ENCODE measurements at regions not wholly inside any gene's neighbourhood (a gene's known extent, or its start where the extent isn't known, plus 50 kb on each side); places are given as distances from the start of the nearest gene placed in this dataset.

DNA sequence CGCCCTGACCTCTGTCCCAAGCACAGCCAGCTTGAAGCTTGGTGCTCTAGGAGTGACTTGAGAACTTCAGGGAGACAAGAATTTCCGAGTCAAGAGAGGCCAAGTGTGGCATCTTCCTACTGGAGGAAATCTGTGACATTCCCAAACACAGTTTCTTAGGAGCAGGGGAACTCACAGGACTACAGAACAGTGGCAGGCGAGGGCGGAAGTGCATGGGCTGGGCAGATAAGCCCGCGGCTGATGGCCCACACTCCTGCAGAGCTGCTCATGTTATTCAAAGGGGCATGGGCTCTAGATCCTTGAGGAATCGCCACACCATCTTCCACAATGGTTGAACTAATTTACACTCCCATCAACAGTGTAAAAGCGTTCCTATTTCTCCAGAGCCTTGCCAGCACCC, 168.8 kb downstream of the KATNAL1 start:
- no peaks in the 10 kb centered on the region for H3K4me1 ChIP-seq (ENCODE audit: insufficient read depth, low read length)
- no peak overlapping the region for H3K4me3 ChIP-seq (ENCODE audit: low read length)
- H3K27ac ChIP-seq (ENCODE audit: low read length): no peak overlapping the region
- H3K27me3 ChIP-seq (ENCODE audit: insufficient read depth, low read length): peaks cover under 1% of the 10 kb centered on the region; the same call in 1 of the 2 replicates
- H3K9me3 ChIP-seq (ENCODE audit: insufficient read depth, low read depth, low read length): no peaks in the 10 kb centered on the region
- no peak overlapping the region for H3K9ac ChIP-seq (ENCODE audit: low read depth, low read length)
- no peaks in the 10 kb centered on the region for H3K36me3 ChIP-seq (ENCODE audit: insufficient read depth, low read depth, low read length)

DNA sequence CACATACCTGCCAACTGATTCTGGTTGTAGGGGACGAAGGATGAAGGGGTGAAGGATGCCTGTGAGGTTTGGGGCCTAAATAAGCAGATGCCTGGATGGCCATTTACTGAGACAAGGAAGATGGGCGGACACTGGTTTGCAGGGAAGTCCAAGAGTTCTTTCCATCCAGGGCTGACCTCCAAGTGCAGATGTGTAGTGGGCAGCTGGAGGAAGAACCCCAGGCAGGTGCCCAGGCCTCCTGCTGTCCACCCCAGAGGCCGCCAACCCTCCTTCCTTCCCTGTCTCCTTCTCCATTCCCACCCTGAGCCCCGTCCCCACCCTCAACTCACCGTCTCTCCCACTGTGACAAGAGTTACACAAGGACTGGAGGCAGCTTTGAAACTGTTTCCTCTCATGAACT, 171.5 kb downstream of the KATNAL1 start:
- Histone ChIP-seq H3K4me1 (ENCODE audit: insufficient read depth, low read length) (no peaks in the 10 kb centered on the region), H3K27me3 (ENCODE audit: insufficient read depth, low read length) (peaks cover 9% of the 10 kb centered on the region; the same call in 1 of the 2 replicates), H3K9ac (ENCODE audit: low read depth, low read length) (no peak overlapping the region), H3K36me3 (ENCODE audit: insufficient read depth, low read depth, low read length) (no peaks in the 10 kb centered on the region), H3K9me3 (ENCODE audit: insufficient read depth, low read depth, low read length) (no peaks in the 10 kb centered on the region), H3K27ac (ENCODE audit: low read length) (no peak overlapping the region), H3K4me3 (ENCODE audit: low read length) (no peak overlapping the region)

DNA sequence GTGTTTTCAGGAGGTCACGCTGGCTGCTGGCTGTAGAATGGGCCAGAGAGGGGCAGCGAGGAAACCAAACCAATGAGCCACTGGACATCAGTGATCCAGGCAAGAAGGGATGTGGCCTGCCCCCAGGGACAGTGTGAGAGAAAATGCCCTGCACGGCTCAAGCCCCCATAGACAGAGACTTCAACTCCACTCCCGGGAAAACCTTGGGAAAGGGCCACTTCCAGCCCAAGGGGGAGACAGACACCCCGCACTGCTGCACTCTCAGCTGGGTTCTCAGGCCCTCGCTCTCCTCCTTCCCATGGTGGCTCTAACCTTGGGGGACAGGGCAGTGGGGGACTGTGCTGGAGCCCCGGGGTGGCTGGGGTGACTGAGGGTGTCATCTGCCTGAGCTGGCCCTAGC, 172.0 kb downstream of the KATNAL1 start:
- Histone ChIP-seq H3K27ac (ENCODE audit: low read length) (no peak overlapping the region), H3K9ac (ENCODE audit: low read depth, low read length) (no peak overlapping the region), H3K36me3 (ENCODE audit: insufficient read depth, low read depth, low read length) (no peaks in the 10 kb centered on the region), H3K4me3 (ENCODE audit: low read length) (no peak overlapping the region), H3K4me1 (ENCODE audit: insufficient read depth, low read length) (no peaks in the 10 kb centered on the region), H3K9me3 (ENCODE audit: insufficient read depth, low read depth, low read length) (no peaks in the 10 kb centered on the region), H3K27me3 (ENCODE audit: insufficient read depth, low read length) (peaks cover 9% of the 10 kb centered on the region; the same call in 1 of the 2 replicates)

DNA sequence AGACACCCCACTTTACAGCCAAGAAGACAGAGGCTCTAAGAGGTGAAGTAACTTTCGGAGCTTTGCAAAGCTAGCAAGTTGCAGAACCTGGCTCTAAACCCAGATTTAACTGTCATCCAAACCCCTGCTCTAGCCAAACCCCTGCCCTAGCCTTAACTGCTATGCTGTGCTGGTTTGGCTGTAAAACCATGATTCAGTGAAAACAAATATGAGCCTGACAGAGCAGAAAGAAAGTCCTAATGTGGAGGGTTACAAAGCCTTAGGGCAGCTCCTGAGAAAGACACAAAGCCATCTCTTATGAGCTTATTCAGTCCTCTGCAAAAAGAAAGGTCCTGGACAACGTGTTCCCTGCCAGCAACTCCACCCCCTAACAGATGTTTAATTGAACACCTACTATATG, 172.8 kb downstream of the KATNAL1 start:
- Histone ChIP-seq H3K36me3 (ENCODE audit: insufficient read depth, low read depth, low read length) (no peaks in the 10 kb centered on the region), H3K27ac (ENCODE audit: low read length) (no peak overlapping the region), H3K9ac (ENCODE audit: low read depth, low read length) (no peak overlapping the region), H3K4me3 (ENCODE audit: low read length) (no peak overlapping the region), H3K27me3 (ENCODE audit: insufficient read depth, low read length) (peaks cover 9% of the 10 kb centered on the region; the same call in 1 of the 2 replicates), H3K9me3 (ENCODE audit: insufficient read depth, low read depth, low read length) (no peaks in the 10 kb centered on the region), H3K4me1 (ENCODE audit: insufficient read depth, low read length) (no peaks in the 10 kb centered on the region)

DNA sequence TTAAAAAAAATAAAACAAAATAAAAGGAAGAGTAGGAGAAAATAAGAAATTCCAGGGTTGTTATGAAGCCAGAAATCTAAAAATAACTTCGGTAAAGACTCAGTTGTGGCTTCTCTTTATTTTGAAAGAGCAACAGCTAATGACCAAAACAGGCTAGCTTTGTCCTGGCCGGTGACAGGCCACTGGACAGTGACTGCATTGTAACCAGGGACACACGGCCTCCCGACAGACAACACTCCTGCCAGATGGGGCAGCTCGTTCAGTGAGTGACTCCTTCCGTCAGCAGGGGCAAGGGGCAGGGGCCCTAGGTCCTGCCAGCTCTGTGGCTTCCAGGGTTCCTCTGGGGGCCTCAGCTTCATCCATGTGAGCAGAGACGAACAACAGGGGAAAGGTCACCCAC, 173.4 kb downstream of the KATNAL1 start:
- Histone ChIP-seq H3K9ac (ENCODE audit: low read depth, low read length) (no peak overlapping the region), H3K4me3 (ENCODE audit: low read length) (no peak overlapping the region), H3K36me3 (ENCODE audit: insufficient read depth, low read depth, low read length) (no peaks in the 10 kb centered on the region), H3K4me1 (ENCODE audit: insufficient read depth, low read length) (no peaks in the 10 kb centered on the region), H3K27me3 (ENCODE audit: insufficient read depth, low read length) (peaks cover 9% of the 10 kb centered on the region; the same call in 1 of the 2 replicates), H3K27ac (ENCODE audit: low read length) (no peak overlapping the region), H3K9me3 (ENCODE audit: insufficient read depth, low read depth, low read length) (no peaks in the 10 kb centered on the region)

DNA sequence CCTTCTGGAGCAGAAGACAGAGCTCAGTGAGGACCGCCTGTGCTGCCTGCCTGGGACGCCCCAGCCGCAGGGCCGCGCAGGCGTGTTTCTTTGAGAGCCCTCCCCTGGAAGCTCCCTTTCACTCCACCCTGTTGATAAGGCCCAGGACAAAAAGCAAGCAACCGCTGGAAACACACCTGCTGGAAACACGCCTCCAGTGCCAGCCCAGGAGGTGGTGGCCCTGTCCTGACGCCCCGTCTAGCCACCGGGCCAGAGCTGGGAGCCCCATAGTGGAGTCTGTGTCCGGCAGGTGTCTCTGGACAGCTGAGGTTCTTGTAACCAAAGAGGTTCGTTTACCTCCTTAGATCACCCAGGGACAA, 173.8 kb downstream of the KATNAL1 start:
- Histone ChIP-seq H3K27ac (ENCODE audit: low read length) (no peak overlapping the region), H3K9me3 (ENCODE audit: insufficient read depth, low read depth, low read length) (no peaks in the 10 kb centered on the region), H3K4me3 (ENCODE audit: low read length) (no peak overlapping the region), H3K36me3 (ENCODE audit: insufficient read depth, low read depth, low read length) (no peaks in the 10 kb centered on the region), H3K4me1 (ENCODE audit: insufficient read depth, low read length) (no peaks in the 10 kb centered on the region), H3K27me3 (ENCODE audit: insufficient read depth, low read length) (peaks cover 9% of the 10 kb centered on the region; the same call in 1 of the 2 replicates), H3K9ac (ENCODE audit: low read depth, low read length) (no peak overlapping the region)

DNA sequence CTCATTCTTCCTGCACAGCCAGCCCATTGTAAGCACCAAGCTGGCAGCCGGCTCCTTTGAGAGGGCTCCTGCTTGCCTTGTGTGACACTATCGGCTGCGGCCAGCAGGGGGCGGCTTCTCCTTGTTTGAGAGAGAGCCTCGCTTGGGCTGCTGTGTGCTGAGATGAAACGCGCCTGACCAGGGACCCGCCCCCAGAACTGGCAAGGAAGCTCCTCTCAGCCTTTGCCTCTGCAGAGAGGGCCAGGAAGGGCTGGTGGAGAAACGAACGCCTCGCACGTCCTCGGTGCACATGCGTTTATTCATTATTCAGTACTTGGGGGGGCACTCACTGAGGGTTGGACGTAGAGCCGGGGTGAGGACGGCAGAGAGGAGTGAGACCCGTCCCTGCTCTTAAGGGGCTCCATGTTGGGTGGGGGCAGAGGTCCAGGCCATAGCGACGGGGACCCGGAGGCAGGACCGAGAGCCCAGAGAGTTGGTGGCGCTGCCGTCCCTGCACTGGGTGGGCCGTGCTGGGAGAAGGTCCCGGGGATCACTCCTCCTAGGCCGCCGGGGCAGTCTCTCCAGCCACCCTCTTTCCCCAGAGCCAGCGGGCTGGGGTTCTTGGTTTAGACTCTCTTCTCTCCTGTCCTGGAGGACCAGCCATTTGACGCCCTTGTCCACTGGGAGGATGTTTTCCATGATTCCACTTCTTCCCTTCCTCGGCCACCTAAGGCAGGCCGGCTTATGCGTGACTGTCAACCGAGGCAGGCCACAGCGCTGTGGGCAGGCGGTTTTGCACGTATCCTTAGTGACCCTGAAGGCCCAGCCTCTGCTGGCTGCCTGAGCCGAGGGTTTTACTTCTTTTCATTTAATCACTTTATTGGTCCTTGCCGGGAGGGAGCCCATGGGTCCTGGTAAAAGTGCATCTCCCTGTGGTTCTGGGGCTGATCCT, 174.5 kb downstream of the KATNAL1 start:
- Histone ChIP-seq H3K9me3 (ENCODE audit: insufficient read depth, low read depth, low read length) (no peaks in the 10 kb centered on the region), H3K27me3 (ENCODE audit: insufficient read depth, low read length) (peaks cover 9% of the 10 kb centered on the region; the same call in 1 of the 2 replicates), H3K4me3 (ENCODE audit: low read length) (no peak overlapping the region), H3K27ac (ENCODE audit: low read length) (no peak overlapping the region), H3K4me1 (ENCODE audit: insufficient read depth, low read length) (no peaks in the 10 kb centered on the region), H3K9ac (ENCODE audit: low read depth, low read length) (no peak overlapping the region), H3K36me3 (ENCODE audit: insufficient read depth, low read depth, low read length) (no peaks in the 10 kb centered on the region)

DNA sequence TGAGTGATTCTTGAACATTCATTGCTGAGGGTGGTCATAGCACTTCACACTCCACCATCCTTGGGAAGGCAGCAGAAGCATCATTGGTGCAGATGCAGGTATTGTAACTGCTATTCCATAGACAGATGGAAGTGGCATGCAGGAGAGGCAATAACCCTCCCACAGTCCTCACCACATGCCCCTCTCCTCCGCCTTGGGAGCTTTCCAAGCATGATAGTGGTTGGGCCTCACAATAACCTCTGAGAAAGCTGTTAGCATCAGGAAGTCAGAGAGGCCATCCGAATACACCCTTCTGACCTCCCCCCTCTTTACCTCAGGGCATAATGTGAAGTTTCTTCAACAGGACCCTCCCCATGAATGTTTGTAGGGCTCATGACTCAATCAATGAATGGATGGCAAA, 177.9 kb downstream of the KATNAL1 start:
- H3K36me3 ChIP-seq (ENCODE audit: insufficient read depth, low read depth, low read length): no peaks in the 10 kb centered on the region
- H3K9ac ChIP-seq (ENCODE audit: low read depth, low read length): no peak overlapping the region
- no peaks in the 10 kb centered on the region for H3K9me3 ChIP-seq (ENCODE audit: insufficient read depth, low read depth, low read length)
- H3K27ac ChIP-seq (ENCODE audit: low read length): no peak overlapping the region
- peaks cover 9% of the 10 kb centered on the region; the same call in 1 of the 2 replicates for H3K27me3 ChIP-seq (ENCODE audit: insufficient read depth, low read length)
- no peak overlapping the region for H3K4me3 ChIP-seq (ENCODE audit: low read length)
- no peaks in the 10 kb centered on the region for H3K4me1 ChIP-seq (ENCODE audit: insufficient read depth, low read length)

DNA sequence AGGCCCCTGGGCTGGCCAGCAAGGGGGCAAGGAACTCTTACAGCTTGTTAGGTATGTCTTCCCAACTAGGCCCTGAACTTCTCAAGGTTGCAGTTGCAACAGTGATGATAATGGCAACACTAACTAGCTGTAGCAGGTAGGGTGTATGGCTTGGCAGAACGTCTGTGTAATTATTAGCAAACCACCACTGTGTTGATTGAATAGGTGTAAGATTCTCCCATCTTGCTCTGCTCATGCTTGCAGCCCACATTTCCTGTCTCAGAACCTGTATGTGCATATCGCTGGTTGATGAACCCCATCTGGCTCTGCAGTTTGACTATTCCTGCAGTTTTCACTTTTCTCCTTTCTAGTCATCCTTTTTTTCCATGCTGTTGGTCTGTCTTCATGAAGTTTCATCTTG, 178.8 kb downstream of the KATNAL1 start:
- Histone ChIP-seq H3K36me3 (ENCODE audit: insufficient read depth, low read depth, low read length) (no peaks in the 10 kb centered on the region), H3K9ac (ENCODE audit: low read depth, low read length) (no peak overlapping the region), H3K27ac (ENCODE audit: low read length) (no peak overlapping the region), H3K27me3 (ENCODE audit: insufficient read depth, low read length) (peaks cover 9% of the 10 kb centered on the region; the same call in 1 of the 2 replicates), H3K9me3 (ENCODE audit: insufficient read depth, low read depth, low read length) (no peaks in the 10 kb centered on the region), H3K4me1 (ENCODE audit: insufficient read depth, low read length) (no peaks in the 10 kb centered on the region), H3K4me3 (ENCODE audit: low read length) (no peak overlapping the region)

DNA sequence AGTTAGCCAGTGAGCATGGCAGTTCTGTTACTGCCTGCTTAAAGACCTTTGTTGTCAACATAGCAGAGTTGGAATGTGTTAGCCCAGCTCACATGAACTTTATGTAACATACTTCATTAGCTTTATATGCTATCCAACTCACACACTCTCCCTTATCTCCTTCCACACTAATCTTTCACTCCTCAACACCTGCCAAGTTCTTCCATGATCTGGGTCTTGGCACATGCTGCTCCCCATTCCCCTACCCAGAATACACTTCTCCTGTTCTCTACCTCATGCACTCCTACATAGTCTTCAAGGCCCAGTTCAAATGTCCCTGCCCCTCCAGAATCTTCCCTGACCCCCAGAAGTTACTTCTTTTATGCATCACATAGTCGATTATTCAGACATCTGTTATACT, 179.3 kb downstream of the KATNAL1 start:
- no peak overlapping the region for H3K4me3 ChIP-seq (ENCODE audit: low read length)
- H3K9ac ChIP-seq (ENCODE audit: low read depth, low read length): no peak overlapping the region
- H3K4me1 ChIP-seq (ENCODE audit: insufficient read depth, low read length): no peaks in the 10 kb centered on the region
- no peak overlapping the region for H3K27ac ChIP-seq (ENCODE audit: low read length)
- H3K9me3 ChIP-seq (ENCODE audit: insufficient read depth, low read depth, low read length): no peaks in the 10 kb centered on the region
- no peaks in the 10 kb centered on the region for H3K36me3 ChIP-seq (ENCODE audit: insufficient read depth, low read depth, low read length)
- H3K27me3 ChIP-seq (ENCODE audit: insufficient read depth, low read length): peaks cover 4% of the 10 kb centered on the region; the same call in 1 of the 2 replicates

DNA sequence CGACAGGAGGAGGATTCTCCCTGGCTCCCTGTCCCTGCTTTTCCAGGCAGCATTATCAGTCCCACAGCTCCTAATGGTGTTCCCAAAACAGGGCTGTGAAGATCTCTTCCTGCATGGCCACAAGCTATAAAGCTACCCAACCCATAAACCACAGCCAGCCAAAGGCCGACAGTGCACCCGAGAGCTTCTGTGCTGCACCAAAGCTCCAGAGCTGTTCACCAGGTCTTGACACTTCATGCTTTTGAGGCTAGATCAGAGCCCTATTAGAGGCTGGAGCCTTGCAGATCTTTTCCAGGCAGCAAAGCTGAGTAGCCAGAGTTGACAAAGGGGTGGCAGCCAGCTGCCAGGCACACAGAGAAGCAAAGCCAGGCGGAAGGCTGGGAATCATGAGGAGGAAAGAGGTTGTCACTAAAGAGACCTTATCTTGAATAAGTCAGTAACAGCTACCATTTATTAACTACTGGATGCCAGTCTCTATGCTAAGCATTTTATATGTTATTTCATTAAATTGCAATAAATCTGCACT, 180.4 kb downstream of the KATNAL1 start:
- no peaks in the 10 kb centered on the region for H3K36me3 ChIP-seq (ENCODE audit: insufficient read depth, low read depth, low read length)
- H3K4me1 ChIP-seq (ENCODE audit: insufficient read depth, low read length): no peaks in the 10 kb centered on the region
- H3K9me3 ChIP-seq (ENCODE audit: insufficient read depth, low read depth, low read length): no peaks in the 10 kb centered on the region
- no peak overlapping the region for H3K9ac ChIP-seq (ENCODE audit: low read depth, low read length)
- no peak overlapping the region for H3K27ac ChIP-seq (ENCODE audit: low read length)
- H3K4me3 ChIP-seq (ENCODE audit: low read length): no peak overlapping the region
- H3K27me3 ChIP-seq (ENCODE audit: insufficient read depth, low read length): no peaks in the 10 kb centered on the region

Measured in iPS-20b (cell line).